GM19324 (cell line): ENCODE measurements at regions not wholly inside any gene's neighbourhood (a gene's known extent, or its start where the extent isn't known, plus 50 kb on each side); places are given as distances from the start of the nearest gene placed in this dataset.
"Not testable (repeated sequence)": the region's sequence is repeated elsewhere in the genome, so short reads cannot be mapped to it uniquely, and the experiment has no call there.

Source experiments
- ATAC-seq: cut with Tn5 transposase; IDR thresholded peaks from one replicate; pipeline ENCODE4 v1.9.1; 2021; ENCODE audit warnings: mild to moderate bottlenecking, moderate library complexity; ENCODE audit not compliant: unreplicated experiment, low FRiP score

- ATAC-seq, result no peak
These were observed 99.0 kb upstream of the TNFSF11 start for GRCh38 chr13:42474954-42475353.

GRCh38 chr13:42477596-42478190, 96.3 kb upstream of the TNFSF11 start:
- ATAC-seq, result no peak

- ATAC-seq, result no peak
These were observed 95.3 kb upstream of the TNFSF11 start for GRCh38 chr13:42478531-42479156.

GRCh38 chr13:42484386-42484785, 89.6 kb upstream of the TNFSF11 start:
- no peak for ATAC-seq

GRCh38 chr13:42485272-42485671, 88.7 kb upstream of the TNFSF11 start:
- ATAC-seq, result no peak

GRCh38 chr13:42486711-42487198, 87.2 kb upstream of the TNFSF11 start:
- no peak for ATAC-seq

GRCh38 chr13:42487221-42487620, 86.7 kb upstream of the TNFSF11 start:
- no peak for ATAC-seq

GRCh38 chr13:42490676-42491075, 83.3 kb upstream of the TNFSF11 start:
- no peak for ATAC-seq

- no peak for ATAC-seq
These were observed 81.5 kb upstream of the TNFSF11 start for GRCh38 chr13:42492372-42492920.

GRCh38 chr13:42494157-42494556, 79.8 kb upstream of the TNFSF11 start:
- no peak for ATAC-seq

- no peak for ATAC-seq
These were observed 78.7 kb upstream of the TNFSF11 start for GRCh38 chr13:42495255-42495654.

GRCh38 chr13:42495751-42496150, 78.2 kb upstream of the TNFSF11 start:
- ATAC-seq, result no peak

GRCh38 chr13:42496926-42497554, 76.9 kb upstream of the TNFSF11 start:
- not testable (repeated sequence) for ATAC-seq

GRCh38 chr13:42497798-42498197, 76.2 kb upstream of the TNFSF11 start:
- peak; percentile 68 for ATAC-seq

GRCh38 chr13:42498521-42498920, 75.4 kb upstream of the TNFSF11 start:
- no peak for ATAC-seq
